AG09319 (cell line): ENCODE measurements at regions not wholly inside any gene's neighbourhood (a gene's known extent, or its start where the extent isn't known, plus 50 kb on each side); places are given as distances from the start of the nearest gene placed in this dataset.

ENCODE experiments used
- DNase-seq: peaks from one replicate; pipeline ENCODE4 v3.0.0-alpha.2; 2010; ENCODE audit warnings: low read depth; ENCODE audit errors: extremely low read depth
- CTCF ChIP-seq: IDR thresholded peaks from 2 replicates; pipeline ENCODE4 v1.5.1; 2011; ENCODE audit warnings: low read depth, mild to moderate bottlenecking, inconsistent platforms, low read length, moderate library complexity

GRCh38 chr5:124044613-124045012, 532.6 kb downstream of the CSNK1G3 start:
- no peak for TF ChIP-seq CTCF
- DNase-seq = no peak

GRCh38 chr5:124043456-124043855, 531.5 kb downstream of the CSNK1G3 start:
- no peak for TF ChIP-seq CTCF
- no peak for DNase-seq

GRCh38 chr5:124040799-124041198, 528.8 kb downstream of the CSNK1G3 start:
- no peak for DNase-seq
- TF ChIP-seq CTCF = no peak

GRCh38 chr5:124039410-124039809, 527.4 kb downstream of the CSNK1G3 start:
- no peak for DNase-seq
- TF ChIP-seq CTCF = no peak

GRCh38 chr5:124036786-124037185, 524.8 kb downstream of the CSNK1G3 start:
- DNase-seq = no peak
- TF ChIP-seq CTCF = no peak

- no peak for DNase-seq
- no peak for TF ChIP-seq CTCF
Observed at GRCh38 chr5:124034963-124035362, 523.0 kb downstream of the CSNK1G3 start.

GRCh38 chr5:124034083-124034700, 522.2 kb downstream of the CSNK1G3 start:
- no peak for DNase-seq
- no peak for TF ChIP-seq CTCF
